OCI-LY1 (cell line): ENCODE measurements at regions not wholly inside any gene's neighbourhood (a gene's known extent, or its start where the extent isn't known, plus 50 kb on each side); places are given as distances from the start of the nearest gene placed in this dataset.

ENCODE experiments used
- CTCF ChIP-seq: fragments of 200-600 bp; sonication (generic), shearing (Covaris generic); IDR thresholded peaks from 2 replicates; pipeline ENCODE4 v1.5.1; 2017; ENCODE audit warnings: mild to moderate bottlenecking, antibody characterized with exemption, low read length, moderate library complexity, mixed read lengths
- EZH2 ChIP-seq: fragments of 200-600 bp; sonication (generic), shearing (Covaris generic); IDR thresholded peaks from 2 replicates; pipeline ENCODE4 v1.8.0; 2017; ENCODE audit warnings: borderline replicate concordance, mixed run types, mild to moderate bottlenecking, antibody characterized with exemption, low read length, moderate library complexity, mixed read lengths

DNA sequence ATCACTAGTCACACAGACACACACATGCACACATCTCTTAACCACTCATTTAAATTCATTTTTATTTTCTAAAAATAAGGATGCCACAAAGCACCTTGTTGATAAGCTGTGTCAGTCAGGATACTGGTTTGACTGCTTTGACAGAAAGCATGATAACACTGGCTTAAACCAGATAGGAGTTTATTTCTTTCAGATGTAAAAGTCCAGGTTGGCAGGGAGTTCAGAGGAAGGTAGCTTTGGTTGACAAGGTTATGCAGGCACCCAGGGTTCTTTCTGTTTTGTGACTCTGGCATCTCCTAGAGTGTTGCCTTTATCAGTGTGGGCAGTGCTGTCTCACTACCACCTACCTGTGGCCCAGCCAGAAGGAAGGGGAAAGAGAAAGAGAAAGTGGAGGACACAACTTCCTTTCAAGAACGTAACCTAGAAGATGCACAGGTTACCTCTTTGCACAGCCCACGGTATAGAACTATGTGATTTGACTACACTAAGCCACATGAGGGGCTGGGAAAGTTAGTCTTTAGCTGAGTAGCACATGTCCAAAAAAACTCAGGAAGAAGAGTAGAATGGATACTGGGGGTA is 334.7 kb downstream of the OSTF1 start:
- TF ChIP-seq CTCF (no peak), EZH2 (no peak)
